ENCODE measurements at regions not wholly inside any gene's neighbourhood (a gene's known extent, or its start where the extent isn't known, plus 50 kb on each side); places are given as distances from the start of the nearest gene placed in this dataset.
A peak's percentile ranks its signal among the peaks of the same experiment; 100 is the strongest.

DNA sequence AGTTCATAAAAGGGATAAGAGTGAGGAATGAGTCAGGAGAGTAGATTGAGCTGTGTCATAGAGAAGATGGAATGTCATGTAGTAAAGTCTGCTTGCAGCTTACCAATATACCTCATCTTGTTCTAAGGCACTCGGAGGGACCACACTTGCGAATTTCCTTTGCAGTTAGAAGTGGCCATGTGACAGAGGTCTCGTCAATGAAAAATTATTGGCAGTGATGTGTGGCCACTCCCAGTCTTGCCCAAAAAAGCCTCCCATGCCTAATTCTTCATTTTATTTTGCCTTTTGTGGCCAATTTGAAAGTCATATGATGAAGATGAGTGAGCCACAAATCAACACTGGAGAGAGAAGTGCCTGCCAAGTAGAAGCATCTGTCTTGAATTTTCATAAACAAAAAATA, 465.6 kb upstream of the ZNF385D start:
- no peaks in the 10 kb centered on the region for H3K27me3 ChIP-seq (ENCODE audit: control insufficient read depth, insufficient read depth, low read length)
- no peak overlapping the region for H3K4me3 ChIP-seq (ENCODE audit: insufficient read depth, low read depth, low read length)
- no peak for DNase-seq
- no peaks in the 10 kb centered on the region for H3K36me3 ChIP-seq (replicated peaks; ENCODE audit: control insufficient read depth, insufficient read depth, low read length)

DNA sequence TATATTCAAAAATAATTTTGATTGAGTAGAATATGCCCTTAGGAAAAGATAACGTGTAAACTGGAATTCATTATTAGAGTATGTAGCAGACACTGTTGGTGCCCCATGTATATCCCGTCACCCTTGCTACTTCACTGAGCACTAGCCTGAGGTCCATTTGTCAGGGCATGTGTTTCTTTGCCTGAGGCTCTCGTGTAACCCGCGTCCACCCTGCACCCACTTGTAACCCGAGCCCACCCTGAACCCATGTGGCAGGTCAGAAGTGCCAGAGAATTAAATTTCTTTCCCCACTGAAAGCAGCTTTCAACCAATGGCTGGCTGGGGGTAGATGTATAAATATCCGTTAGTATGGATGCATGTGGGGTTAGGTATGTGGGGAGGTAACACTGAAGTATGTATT, 474.2 kb upstream of the ZNF385D start:
- DNase-seq: no peak
- H3K27me3 ChIP-seq (ENCODE audit: control insufficient read depth, insufficient read depth, low read length): no peaks in the 10 kb centered on the region
- H3K4me3 ChIP-seq (ENCODE audit: insufficient read depth, low read depth, low read length): no peak overlapping the region
- no peaks in the 10 kb centered on the region for H3K36me3 ChIP-seq (replicated peaks; ENCODE audit: control insufficient read depth, insufficient read depth, low read length)

DNA sequence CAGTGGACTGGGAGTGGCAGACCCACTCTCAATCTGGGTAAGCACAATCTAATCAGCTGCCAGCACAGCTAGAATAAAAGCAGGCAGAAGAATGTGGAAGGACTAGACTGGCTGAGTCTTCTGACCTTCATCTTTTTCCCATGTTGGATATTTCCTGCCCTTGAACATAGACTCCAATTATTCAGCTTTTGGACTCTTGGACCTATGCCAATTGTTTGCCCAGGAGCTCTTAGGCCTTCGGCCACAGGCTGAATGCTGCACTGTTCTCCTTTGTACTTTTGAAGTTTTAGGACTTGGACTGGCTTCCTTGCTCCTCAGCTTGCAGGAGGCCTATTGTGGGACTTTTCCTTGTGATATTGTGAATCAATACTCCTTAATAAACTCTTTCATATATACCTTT, 477.7 kb upstream of the ZNF385D start:
- no peak overlapping the region for H3K4me3 ChIP-seq (ENCODE audit: insufficient read depth, low read depth, low read length)
- no peaks in the 10 kb centered on the region for H3K36me3 ChIP-seq (replicated peaks; ENCODE audit: control insufficient read depth, insufficient read depth, low read length)
- no peaks in the 10 kb centered on the region for H3K27me3 ChIP-seq (ENCODE audit: control insufficient read depth, insufficient read depth, low read length)
- DNase-seq: no peak

DNA sequence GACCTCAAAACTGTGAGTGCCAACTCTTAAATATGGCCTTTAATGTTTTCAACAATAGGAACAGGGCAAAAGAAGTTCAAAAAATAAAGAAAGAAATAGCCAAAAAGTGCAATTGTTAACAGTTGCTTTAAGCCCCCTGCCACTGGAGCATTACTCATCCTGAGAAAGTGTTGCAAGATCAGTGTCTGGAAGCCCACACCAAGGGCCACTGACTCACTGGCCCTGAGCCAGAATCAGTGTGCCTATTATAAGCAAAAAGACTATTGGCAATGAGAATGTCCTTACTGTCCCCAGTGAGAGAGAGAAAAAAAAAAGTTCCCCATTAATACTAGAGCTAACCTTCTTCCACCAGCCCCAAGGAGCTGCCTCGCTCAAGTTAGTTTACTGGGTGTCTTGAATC, 480.1 kb upstream of the ZNF385D start:
- no peak for DNase-seq
- no peaks in the 10 kb centered on the region for H3K36me3 ChIP-seq (replicated peaks; ENCODE audit: control insufficient read depth, insufficient read depth, low read length)
- H3K4me3 ChIP-seq (ENCODE audit: insufficient read depth, low read depth, low read length): no peak overlapping the region
- H3K27me3 ChIP-seq (ENCODE audit: control insufficient read depth, insufficient read depth, low read length): no peaks in the 10 kb centered on the region

DNA sequence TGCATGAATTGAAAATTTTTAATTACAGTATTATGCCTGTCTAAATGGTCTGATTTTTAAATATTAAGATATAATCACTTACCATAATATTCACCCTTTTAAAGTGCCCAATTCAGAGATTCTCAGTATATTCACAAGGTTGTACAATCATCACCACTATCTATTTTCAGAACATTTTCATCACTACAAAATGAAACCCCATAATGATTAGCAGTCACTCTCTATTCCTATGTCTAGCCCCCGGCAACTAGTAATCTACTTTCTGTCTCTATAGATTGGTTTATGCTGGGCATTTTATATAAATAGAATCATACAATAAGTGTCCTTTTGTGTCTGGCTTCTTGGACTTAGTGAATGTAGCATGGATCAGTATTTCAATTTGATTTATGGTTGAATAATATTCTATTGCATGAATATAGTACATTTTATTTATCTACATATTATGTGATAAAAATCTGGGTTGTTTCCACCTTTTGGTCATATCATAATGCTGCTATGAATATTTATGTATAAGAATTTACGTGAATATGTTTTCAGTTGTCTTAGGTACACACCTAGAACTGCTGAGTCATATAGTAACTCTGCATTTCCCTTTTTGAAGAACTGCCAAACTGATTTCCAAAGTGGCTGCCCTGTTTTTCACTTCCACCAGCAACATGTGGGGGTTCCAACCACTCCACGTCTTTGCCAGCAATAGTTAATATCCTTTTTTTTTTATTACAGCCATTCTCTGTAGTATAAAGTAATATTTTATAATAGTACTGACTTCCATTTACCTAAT, 485.7 kb upstream of the ZNF385D start:
- no peak overlapping the region for H3K4me3 ChIP-seq (ENCODE audit: insufficient read depth, low read depth, low read length)
- H3K27me3 ChIP-seq (ENCODE audit: control insufficient read depth, insufficient read depth, low read length): no peaks in the 10 kb centered on the region
- no peaks in the 10 kb centered on the region for H3K36me3 ChIP-seq (replicated peaks; ENCODE audit: control insufficient read depth, insufficient read depth, low read length)
- no peak for DNase-seq

DNA sequence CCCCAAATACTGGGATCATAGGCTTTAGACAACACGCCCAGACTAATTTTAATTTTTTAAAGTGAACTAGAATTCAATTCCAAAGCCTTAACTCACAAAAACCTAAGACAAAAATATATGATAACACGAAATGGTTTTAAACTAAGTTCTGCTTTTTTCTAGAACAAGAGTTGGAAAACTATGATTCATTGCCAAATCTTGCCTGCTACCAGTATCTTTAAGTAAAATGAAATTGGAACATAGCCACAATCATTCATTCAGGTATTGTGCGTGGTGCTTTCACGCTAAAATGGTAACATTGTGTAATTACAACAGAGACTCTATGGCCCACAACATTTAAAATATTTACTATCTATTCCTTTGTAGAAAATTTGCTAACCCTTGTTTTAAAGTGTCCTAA, 488.0 kb upstream of the ZNF385D start:
- no peak for DNase-seq
- Histone ChIP-seq H3K27me3 (ENCODE audit: control insufficient read depth, insufficient read depth, low read length) (no peaks in the 10 kb centered on the region), H3K36me3 (replicated peaks; ENCODE audit: control insufficient read depth, insufficient read depth, low read length) (no peaks in the 10 kb centered on the region), H3K4me3 (ENCODE audit: insufficient read depth, low read depth, low read length) (no peak overlapping the region)

DNA sequence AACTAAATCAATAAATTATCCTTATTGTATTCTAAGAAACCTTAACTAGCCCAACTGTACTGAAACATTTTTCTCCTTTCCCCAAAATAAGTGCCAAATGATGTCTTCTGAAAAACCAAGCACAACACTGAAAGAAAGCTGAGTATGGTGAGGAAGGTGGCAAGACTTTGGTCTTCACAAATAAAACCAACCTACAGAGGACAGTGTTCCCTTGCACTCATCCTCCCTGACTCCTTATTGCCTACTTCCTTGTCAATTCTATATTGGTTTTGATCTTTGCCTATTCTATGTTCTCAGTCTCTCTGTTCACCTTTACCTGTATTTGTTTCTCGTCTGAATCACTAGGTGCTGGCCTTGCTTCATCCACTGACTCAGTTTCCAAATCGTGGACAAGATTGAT, 490.1 kb upstream of the ZNF385D start:
- Histone ChIP-seq H3K27me3 (ENCODE audit: control insufficient read depth, insufficient read depth, low read length) (no peaks in the 10 kb centered on the region), H3K36me3 (replicated peaks; ENCODE audit: control insufficient read depth, insufficient read depth, low read length) (no peaks in the 10 kb centered on the region), H3K4me3 (ENCODE audit: insufficient read depth, low read depth, low read length) (no peak overlapping the region)
- DNase-seq: peak; percentile 0

DNA sequence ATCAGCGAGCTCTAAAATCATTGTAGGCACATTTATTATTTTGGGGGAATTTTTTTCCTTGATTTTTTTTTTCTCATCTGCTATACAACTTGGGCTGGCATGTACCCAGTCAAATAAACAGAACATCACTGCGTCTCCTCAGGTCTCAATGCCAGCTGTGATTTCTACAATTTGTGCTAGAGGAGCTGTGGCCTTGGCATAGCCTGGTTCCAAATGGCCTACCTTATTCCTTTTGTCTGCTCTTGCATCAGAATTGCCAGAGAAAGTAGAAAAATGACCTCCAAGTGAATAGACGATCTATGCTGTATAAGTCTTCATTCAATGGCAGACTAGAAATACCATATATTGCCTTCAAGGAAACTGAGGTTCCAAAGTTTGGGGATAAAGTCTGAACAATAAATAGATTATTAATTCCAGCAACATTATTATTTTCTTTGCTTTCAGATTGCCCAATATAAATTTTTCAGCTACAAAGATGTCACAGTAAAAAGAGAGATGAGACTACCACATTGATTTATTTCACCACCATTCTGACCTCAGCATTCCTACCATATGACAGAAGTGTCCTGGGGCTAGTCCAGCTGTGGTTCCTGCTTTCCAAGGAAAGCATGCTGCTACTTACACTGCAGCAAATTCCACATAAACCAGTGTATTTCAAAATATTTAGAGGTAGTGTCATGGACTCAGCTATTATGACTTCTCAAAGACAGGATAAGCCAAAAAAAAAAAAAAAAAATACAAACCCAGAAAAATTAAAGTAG, 493.9 kb upstream of the ZNF385D start:
- H3K27me3 ChIP-seq (ENCODE audit: control insufficient read depth, insufficient read depth, low read length): no peaks in the 10 kb centered on the region
- H3K36me3 ChIP-seq (replicated peaks; ENCODE audit: control insufficient read depth, insufficient read depth, low read length): no peaks in the 10 kb centered on the region
- H3K4me3 ChIP-seq (ENCODE audit: insufficient read depth, low read depth, low read length): no peak overlapping the region
- no peak for DNase-seq

DNA sequence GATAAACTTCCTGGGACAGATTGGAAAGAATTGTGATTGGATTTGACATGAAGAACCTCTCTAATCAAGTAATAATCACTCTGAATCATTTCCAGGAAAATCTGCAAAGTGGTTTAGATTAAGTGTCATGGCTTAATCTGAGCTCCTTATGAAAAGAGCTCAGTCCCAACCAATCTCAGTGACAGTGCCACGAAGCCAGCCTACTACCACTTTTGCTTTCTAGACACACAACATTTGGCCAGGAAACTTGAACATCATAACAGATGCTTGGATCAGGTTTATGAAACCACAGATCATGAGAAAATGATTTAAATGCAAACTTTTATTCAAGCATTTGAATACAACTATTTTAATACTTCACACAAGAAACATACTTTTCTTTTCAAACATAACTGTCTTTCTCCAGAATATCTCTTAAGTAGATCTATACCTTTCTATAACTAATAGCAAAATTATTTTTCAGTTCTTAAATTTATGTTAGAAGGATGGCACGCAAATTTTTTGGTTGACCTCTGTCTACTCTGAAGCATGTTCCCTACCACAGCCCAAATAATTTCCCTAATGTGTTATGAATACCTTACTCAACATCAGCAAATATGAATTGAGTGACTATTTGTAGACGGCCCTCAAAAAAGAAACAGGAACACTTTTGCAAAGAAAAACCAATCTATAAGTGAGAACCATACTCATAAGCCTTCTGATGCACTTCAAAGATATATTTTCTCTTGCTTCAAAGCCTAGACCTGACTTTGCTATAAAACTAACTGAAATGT, 495.0 kb upstream of the ZNF385D start:
- Histone ChIP-seq H3K27me3 (ENCODE audit: control insufficient read depth, insufficient read depth, low read length) (no peaks in the 10 kb centered on the region), H3K36me3 (replicated peaks; ENCODE audit: control insufficient read depth, insufficient read depth, low read length) (no peaks in the 10 kb centered on the region)
- DNase-seq: no peak

DNA sequence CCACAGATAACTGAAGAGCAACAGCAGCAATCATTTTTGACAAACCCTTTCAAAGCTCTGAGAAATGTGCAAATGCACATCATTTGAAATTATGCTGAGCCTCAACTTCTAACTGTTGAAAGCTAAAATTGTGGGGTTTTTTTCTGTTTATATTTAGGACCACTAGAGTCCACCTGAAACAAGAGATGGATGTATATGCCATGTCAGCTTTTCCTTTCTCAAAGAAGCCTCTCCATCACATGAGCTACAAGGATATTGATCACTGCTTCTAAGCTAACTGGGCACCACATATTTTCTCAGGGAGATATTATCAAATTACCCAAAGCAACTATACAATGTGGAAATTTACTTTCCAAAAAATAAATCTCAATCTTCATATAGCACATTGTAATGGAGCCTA, 498.6 kb upstream of the ZNF385D start:
- Histone ChIP-seq H3K4me3 (ENCODE audit: insufficient read depth, low read depth, low read length) (no peak overlapping the region), H3K36me3 (replicated peaks; ENCODE audit: control insufficient read depth, insufficient read depth, low read length) (no peaks in the 10 kb centered on the region)

More for the DNA sequence above, 495.0 kb upstream of the ZNF385D start:
- no peak overlapping the region for H3K4me3 ChIP-seq (ENCODE audit: insufficient read depth, low read depth, low read length)

DNA sequence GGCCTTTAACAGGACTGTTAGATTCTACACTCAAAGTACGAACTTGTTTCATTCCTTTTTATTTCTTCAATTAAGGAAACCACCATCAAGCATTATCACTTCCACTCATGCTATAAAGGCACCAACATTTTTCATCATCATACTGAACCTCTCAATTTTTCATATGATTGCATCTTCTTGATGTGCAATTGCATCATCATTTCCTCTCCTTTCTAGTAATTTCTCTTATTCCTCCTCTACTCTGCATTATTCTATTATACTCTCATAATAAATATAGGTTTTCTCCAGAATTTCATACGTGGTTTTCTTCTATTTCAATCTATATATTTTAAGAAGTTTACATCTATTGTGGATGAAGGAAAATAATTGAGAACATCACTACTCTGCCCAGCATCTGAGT, 506.2 kb upstream of the ZNF385D start:
- DNase-seq: no peak
- Histone ChIP-seq H3K4me3 (ENCODE audit: insufficient read depth, low read depth, low read length) (no peak overlapping the region), H3K36me3 (replicated peaks; ENCODE audit: control insufficient read depth, insufficient read depth, low read length) (no peaks in the 10 kb centered on the region), H3K27me3 (ENCODE audit: control insufficient read depth, insufficient read depth, low read length) (no peaks in the 10 kb centered on the region)

More for the DNA sequence above, 498.6 kb upstream of the ZNF385D start:
- no peaks in the 10 kb centered on the region for H3K27me3 ChIP-seq (ENCODE audit: control insufficient read depth, insufficient read depth, low read length)
- no peak for DNase-seq

DNA sequence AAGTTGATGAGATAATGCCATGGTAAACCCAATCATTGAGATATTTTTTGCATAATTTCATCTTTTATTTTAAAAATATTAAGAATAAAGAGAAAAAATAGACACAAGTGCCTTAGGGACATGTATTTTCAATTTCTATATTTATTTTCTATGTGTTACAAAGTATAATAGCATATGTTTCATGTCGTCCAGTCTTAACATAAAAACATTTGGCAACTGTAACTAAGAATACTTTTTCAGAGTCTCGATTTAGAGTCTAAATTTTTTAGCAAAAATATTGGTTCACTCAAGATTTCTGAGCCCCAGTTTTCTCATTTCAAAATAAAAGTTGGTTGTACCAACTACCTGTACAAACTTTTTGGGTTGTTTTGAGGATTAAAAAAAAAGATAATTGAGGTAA, 511.4 kb upstream of the ZNF385D start:
- H3K4me3 ChIP-seq (ENCODE audit: insufficient read depth, low read depth, low read length): no peak overlapping the region
- H3K36me3 ChIP-seq (replicated peaks; ENCODE audit: control insufficient read depth, insufficient read depth, low read length): no peaks in the 10 kb centered on the region
- DNase-seq: no peak
- no peaks in the 10 kb centered on the region for H3K27me3 ChIP-seq (ENCODE audit: control insufficient read depth, insufficient read depth, low read length)

DNA sequence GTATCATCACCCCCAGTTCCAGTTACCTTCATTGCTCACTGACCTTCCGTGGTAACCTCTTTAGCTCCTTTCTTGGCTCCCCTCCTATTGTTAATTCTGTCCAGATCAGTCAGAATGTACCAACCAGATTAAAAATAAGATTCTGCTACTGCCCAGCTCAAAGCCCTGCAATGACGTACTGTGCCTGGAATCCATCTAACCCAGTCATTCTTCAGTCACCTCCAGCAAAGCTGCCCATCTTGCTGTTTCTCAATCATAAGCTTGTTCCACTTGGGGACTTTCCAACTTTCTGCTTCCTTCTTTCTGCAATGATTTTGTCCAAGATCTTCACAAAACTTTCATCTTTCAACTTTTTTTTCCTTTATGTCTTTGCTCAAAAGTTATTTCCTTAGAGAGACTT, 512.0 kb upstream of the ZNF385D start:
- Histone ChIP-seq H3K36me3 (replicated peaks; ENCODE audit: control insufficient read depth, insufficient read depth, low read length) (no peaks in the 10 kb centered on the region), H3K4me3 (ENCODE audit: insufficient read depth, low read depth, low read length) (no peak overlapping the region), H3K27me3 (ENCODE audit: control insufficient read depth, insufficient read depth, low read length) (no peaks in the 10 kb centered on the region)
- no peak for DNase-seq

DNA sequence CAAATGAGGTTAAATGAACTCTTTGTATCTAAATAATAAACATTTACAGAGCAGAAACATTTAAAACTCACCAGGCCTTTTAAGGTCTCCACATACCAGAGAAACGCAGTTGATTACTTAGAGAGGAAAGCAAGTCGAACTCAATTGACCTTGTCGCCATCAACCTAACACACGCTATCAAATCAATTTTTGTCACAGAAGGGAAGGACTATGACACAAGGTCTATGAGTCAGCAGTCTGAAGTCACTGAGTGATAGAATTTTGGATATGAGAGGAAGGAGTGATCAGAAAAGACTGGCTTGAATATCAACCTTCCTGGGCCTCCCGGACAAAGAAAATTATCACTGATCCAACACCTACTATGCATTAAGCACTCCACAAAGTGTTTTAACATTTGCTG, 514.4 kb upstream of the ZNF385D start:
- H3K4me3 ChIP-seq (ENCODE audit: insufficient read depth, low read depth, low read length): no peak overlapping the region
- H3K27me3 ChIP-seq (ENCODE audit: control insufficient read depth, insufficient read depth, low read length): no peaks in the 10 kb centered on the region
- H3K36me3 ChIP-seq (replicated peaks; ENCODE audit: control insufficient read depth, insufficient read depth, low read length): no peaks in the 10 kb centered on the region
- no peak for DNase-seq

DNA sequence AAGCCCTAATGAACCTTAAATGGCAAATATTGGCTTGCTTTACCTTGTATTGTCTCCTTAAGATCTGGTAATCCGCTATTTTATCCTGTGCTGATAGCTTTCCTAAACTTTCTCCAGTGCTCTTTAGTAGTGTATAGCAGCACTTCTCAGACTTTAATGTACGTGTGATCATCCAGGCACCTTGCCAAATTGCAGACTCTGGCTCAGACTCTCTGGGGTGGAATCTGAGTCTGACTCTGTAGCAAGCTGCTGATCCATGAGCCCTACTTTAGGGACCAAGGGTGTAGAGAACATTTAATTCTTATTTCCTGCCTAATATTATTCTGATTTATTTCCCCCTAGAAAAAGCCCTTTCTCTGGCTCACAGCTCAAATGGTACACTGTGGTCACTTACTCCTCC, 518.8 kb upstream of the ZNF385D start:
- DNase-seq: no peak
- H3K4me3 ChIP-seq (ENCODE audit: insufficient read depth, low read depth, low read length): no peak overlapping the region
- no peaks in the 10 kb centered on the region; the same call in 1 of the 2 replicates for H3K27me3 ChIP-seq (ENCODE audit: control insufficient read depth, insufficient read depth, low read length)
- no peaks in the 10 kb centered on the region for H3K36me3 ChIP-seq (replicated peaks; ENCODE audit: control insufficient read depth, insufficient read depth, low read length)

Data from H7 (cell line).